ENCODE measurements at regions not wholly inside any gene's neighbourhood (a gene's known extent, or its start where the extent isn't known, plus 50 kb on each side); places are given as distances from the start of the nearest gene placed in this dataset.

DNA sequence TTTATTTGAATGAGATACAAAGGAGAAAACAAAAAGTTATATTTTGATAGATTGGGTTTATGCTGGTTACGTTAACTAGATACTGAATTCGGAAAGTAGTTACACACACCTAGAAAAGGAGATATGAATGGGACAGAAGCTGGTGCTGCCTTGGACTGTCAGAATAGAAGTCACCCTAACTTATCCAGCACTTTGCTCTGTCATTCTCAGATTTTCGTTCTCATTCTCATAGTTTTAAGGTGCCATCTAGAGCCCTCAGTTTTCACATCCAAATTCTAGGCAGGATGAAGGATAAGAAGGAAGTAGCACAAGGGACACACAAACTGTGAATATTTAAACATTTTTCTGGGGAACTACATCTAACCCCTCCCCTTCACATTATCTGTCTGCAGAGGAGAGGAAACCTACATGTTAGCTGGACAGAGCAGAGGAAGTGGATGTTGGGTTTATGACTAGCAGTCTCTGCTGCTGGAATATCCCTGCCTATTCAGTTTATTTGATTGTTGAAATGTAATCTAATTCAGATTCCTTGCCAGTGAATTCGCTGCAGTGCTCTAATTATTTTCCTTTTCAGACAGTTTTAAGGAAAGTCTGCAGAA is 521.9 kb downstream of the FAT4 start:
- H3K9me3 ChIP-seq (ENCODE audit: control extremely low read depth in 1 of 3, control insufficient read depth in 2 of 3, insufficient read depth in 1 of 3, low read length in 2 of 3) = no peaks in the 10 kb centered on the region
- DNase-seq (no peak), ATAC-seq (ENCODE audit: low read depth) (no peak)
- H3K9me3 Mint-ChIP-seq (ENCODE audit: insufficient read depth) = peaks cover 3% of the 10 kb centered on the region
- intact Hi-C loops (cut with micrococcal nuclease) = no loop called here
- POLR2A ChIA-PET = no interaction called here
- WGBS (ENCODE audit: insufficient coverage) = no CpG with 5 or more reads among the region's 4 CpGs
- no peak overlapping the region for H3K27ac ChIP-seq (ENCODE audit: low read length in 2 of 2)
- no peaks in the 10 kb centered on the region for H3K4me1 Mint-ChIP-seq
- no peaks in the 10 kb centered on the region for H4K20me1 ChIP-seq (ENCODE audit: control insufficient read depth, insufficient read depth, low read length, poor library complexity, severe bottlenecking)
- no peaks in the 10 kb centered on the region for H3K27me3 Mint-ChIP-seq
- H3K36me3 ChIP-seq (replicated peaks in 1 of 2; ENCODE audit: control extremely low read depth in 1 of 2, control insufficient read depth in 1 of 2, extremely low read depth in 1 of 2, insufficient read depth in 2 of 2, low read length in 1 of 2) = no peaks in the 10 kb centered on the region
- CTCF ChIA-PET = no interaction called here
- H2AFZ ChIP-seq (ENCODE audit: insufficient read depth, low read depth, low read length, poor library complexity, severe bottlenecking) = no peak overlapping the region
- TF ChIP-seq EZH2 (IDR thresholded peaks at IDR 0.05; ENCODE audit: borderline replicate concordance, insufficient read depth, low read depth, low read length, poor library complexity, severe bottlenecking) = no peak
- TF ChIP-seq, protein P1, sequence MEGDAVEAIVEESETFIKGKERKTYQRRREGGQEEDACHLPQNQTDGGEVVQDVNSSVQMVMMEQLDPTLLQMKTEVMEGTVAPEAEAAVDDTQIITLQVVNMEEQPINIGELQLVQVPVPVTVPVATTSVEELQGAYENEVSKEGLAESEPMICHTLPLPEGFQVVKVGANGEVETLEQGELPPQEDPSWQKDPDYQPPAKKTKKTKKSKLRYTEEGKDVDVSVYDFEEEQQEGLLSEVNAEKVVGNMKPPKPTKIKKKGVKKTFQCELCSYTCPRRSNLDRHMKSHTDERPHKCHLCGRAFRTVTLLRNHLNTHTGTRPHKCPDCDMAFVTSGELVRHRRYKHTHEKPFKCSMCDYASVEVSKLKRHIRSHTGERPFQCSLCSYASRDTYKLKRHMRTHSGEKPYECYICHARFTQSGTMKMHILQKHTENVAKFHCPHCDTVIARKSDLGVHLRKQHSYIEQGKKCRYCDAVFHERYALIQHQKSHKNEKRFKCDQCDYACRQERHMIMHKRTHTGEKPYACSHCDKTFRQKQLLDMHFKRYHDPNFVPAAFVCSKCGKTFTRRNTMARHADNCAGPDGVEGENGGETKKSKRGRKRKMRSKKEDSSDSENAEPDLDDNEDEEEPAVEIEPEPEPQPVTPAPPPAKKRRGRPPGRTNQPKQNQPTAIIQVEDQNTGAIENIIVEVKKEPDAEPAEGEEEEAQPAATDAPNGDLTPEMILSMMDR (IDR thresholded peaks at IDR 0.05) = no peak
- no peak overlapping the region for H3K27ac Mint-ChIP-seq
- H3K4me3 ChIP-seq (ENCODE audit: control extremely low read depth in 1 of 5, extremely low read depth in 1 of 5, insufficient read depth in 1 of 5, low read depth in 2 of 5, low read length in 4 of 5) = no peak overlapping the region
- H3K4me1 ChIP-seq (ENCODE audit: control insufficient read depth in 2 of 2, insufficient read depth in 2 of 2, low read length in 2 of 2) = no peaks in the 10 kb centered on the region
- no peak overlapping the region for H3K4me2 ChIP-seq (replicated peaks; ENCODE audit: low read depth, low read length, poor library complexity, severe bottlenecking)
- H3K4me3 Mint-ChIP-seq = no peak overlapping the region
- no peaks in the 10 kb centered on the region for H3K79me2 ChIP-seq (ENCODE audit: control insufficient read depth, insufficient read depth, low read length)
- no peak overlapping the region for H3K9ac ChIP-seq (ENCODE audit: low read length)
- no peaks in the 10 kb centered on the region for H3K27me3 ChIP-seq (replicated peaks in 1 of 4; ENCODE audit: control extremely low read depth in 1 of 4, control insufficient read depth in 3 of 4, insufficient read depth in 4 of 4, low read length in 3 of 4)

DNA sequence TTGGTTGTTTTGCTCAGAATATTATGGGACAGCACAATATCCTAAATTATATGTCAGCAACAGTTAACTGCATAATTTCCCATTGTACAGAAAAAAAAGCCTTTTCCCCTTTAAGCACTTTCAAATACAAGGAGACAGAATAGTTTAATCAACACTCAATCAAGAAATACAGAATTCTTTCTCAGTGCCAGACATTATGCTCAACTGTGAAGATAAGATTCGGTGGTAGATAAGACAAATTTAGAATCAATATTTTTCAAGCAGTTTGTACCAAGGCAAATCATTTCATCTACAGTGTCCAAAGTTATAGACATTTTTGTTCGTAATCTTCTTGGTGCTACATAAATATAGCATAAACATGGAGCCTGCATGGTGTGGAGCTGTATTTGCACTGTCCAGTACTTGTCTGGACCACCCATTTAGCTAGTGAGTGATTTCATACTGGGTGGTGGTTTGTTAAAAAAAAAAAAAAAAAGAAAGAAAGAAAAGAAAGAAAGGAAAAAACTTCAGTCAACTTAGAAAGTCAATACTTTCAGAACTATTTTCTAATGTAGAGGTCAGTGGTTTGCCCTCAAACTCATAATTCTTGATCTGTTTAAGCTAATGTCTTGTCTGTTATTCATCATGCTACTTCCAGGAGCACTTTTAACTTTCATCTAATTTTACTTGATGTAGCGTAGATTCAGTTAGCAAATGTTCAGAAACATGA is 522.9 kb downstream of the FAT4 start:
- Histone ChIP-seq H3K79me2 (ENCODE audit: control insufficient read depth, insufficient read depth, low read length) (no peaks in the 10 kb centered on the region), H3K27ac (ENCODE audit: low read length in 2 of 2) (no peak overlapping the region), H2AFZ (ENCODE audit: insufficient read depth, low read depth, low read length, poor library complexity, severe bottlenecking) (no peak overlapping the region), H3K9me3 (ENCODE audit: control extremely low read depth in 1 of 3, control insufficient read depth in 2 of 3, insufficient read depth in 1 of 3, low read length in 2 of 3) (no peaks in the 10 kb centered on the region), H3K4me1 (ENCODE audit: control insufficient read depth in 2 of 2, insufficient read depth in 2 of 2, low read length in 2 of 2) (no peaks in the 10 kb centered on the region), H3K4me3 (ENCODE audit: control extremely low read depth in 1 of 5, extremely low read depth in 1 of 5, insufficient read depth in 1 of 5, low read depth in 2 of 5, low read length in 4 of 5) (no peak overlapping the region), H4K20me1 (ENCODE audit: control insufficient read depth, insufficient read depth, low read length, poor library complexity, severe bottlenecking) (no peaks in the 10 kb centered on the region), H3K9ac (ENCODE audit: low read length) (no peak overlapping the region), H3K36me3 (replicated peaks in 1 of 2; ENCODE audit: control extremely low read depth in 1 of 2, control insufficient read depth in 1 of 2, extremely low read depth in 1 of 2, insufficient read depth in 2 of 2, low read length in 1 of 2) (no peaks in the 10 kb centered on the region), H3K27me3 (replicated peaks in 1 of 4; ENCODE audit: control extremely low read depth in 1 of 4, control insufficient read depth in 3 of 4, insufficient read depth in 4 of 4, low read length in 3 of 4) (no peaks in the 10 kb centered on the region), H3K4me2 (replicated peaks; ENCODE audit: low read depth, low read length, poor library complexity, severe bottlenecking) (no peak overlapping the region)
- intact Hi-C loops (cut with micrococcal nuclease) = no loop called here
- H3K27me3 Mint-ChIP-seq = no peaks in the 10 kb centered on the region
- DNase-seq (no peak), ATAC-seq (ENCODE audit: low read depth) (no peak)
- no peak overlapping the region for H3K4me3 Mint-ChIP-seq
- TF ChIP-seq EZH2 (IDR thresholded peaks at IDR 0.05; ENCODE audit: borderline replicate concordance, insufficient read depth, low read depth, low read length, poor library complexity, severe bottlenecking) = no peak
- TF ChIP-seq, protein P1 (IDR thresholded peaks at IDR 0.05) = no peak
- H3K9me3 Mint-ChIP-seq (ENCODE audit: insufficient read depth) = no peaks in the 10 kb centered on the region
- WGBS (ENCODE audit: insufficient coverage) = no CpG with 5 or more reads among the region's 3 CpGs
- no peak overlapping the region for H3K27ac Mint-ChIP-seq
- ChIA-PET CTCF (no interaction called here), POLR2A (no interaction called here)
- H3K4me1 Mint-ChIP-seq = no peaks in the 10 kb centered on the region

All from B cell (primary cell).